Parathyroid adenoma (tissue), 2 donors: ENCODE measurements at regions not wholly inside any gene's neighbourhood (a gene's known extent, or its start where the extent isn't known, plus 50 kb on each side); places are given as distances from the start of the nearest gene placed in this dataset.

Experiments
- H2AFZ ChIP-seq: fragments of 300-600 bp; sonication (generic); one replicate; pipeline ENCODE4 v1.7.0; 2017; ENCODE audit warnings: antibody characterized with exemption, mild to moderate bottlenecking
- H3K27ac ChIP-seq: fragments of 300-600 bp; sonication (generic); one replicate; pipeline ENCODE4 v1.7.0; 2017
- H3K27me3 ChIP-seq: fragments of 300-600 bp; sonication (generic); one replicate; pipeline ENCODE4 v1.7.0; 2017; ENCODE audit warnings: low read length; ENCODE audit not compliant: control insufficient read depth, insufficient read depth
- H3K36me3 ChIP-seq: fragments of 300-600 bp; sonication (generic); one replicate; pipeline ENCODE4 v1.7.0; 2017; ENCODE audit warnings: low read length; ENCODE audit not compliant: control insufficient read depth, insufficient read depth
- H3K4me1 ChIP-seq: fragments of 300-600 bp; sonication (generic); one replicate; pipeline ENCODE4 v1.7.0; 2017; ENCODE audit warnings: control low read depth
- H3K4me2 ChIP-seq: fragments of 300-600 bp; sonication (generic); one replicate; pipeline ENCODE4 v1.7.0; 2017; ENCODE audit warnings: low read length
- H3K4me3 ChIP-seq: fragments of 300-600 bp; sonication (generic); one replicate; pipeline ENCODE4 v1.7.0; 2017; ENCODE audit warnings: low read depth, low read length
- H3K79me2 ChIP-seq: fragments of 300-600 bp; sonication (generic); one replicate; pipeline ENCODE4 v1.7.0; 2017; ENCODE audit warnings: control low read depth
- H3K9ac ChIP-seq: fragments of 300-600 bp; sonication (generic); one replicate; pipeline ENCODE4 v1.7.0; 2017; ENCODE audit warnings: mild to moderate bottlenecking
- H3K9me3 ChIP-seq: fragments of 300-600 bp; sonication (generic); one replicate; pipeline ENCODE4 v1.7.0; 2017; ENCODE audit warnings: low read length; ENCODE audit not compliant: control insufficient read depth
- TF ChIP-seq, protein P1 (sequence below): fragments of 300-600 bp; sonication (generic); IDR thresholded peaks from one replicate; pipeline ENCODE4 v1.7.0; 2017; ENCODE audit warnings: antibody characterized with exemption, mild to moderate bottlenecking
- donor health status: primary hyperparathyroidism.

DNA sequence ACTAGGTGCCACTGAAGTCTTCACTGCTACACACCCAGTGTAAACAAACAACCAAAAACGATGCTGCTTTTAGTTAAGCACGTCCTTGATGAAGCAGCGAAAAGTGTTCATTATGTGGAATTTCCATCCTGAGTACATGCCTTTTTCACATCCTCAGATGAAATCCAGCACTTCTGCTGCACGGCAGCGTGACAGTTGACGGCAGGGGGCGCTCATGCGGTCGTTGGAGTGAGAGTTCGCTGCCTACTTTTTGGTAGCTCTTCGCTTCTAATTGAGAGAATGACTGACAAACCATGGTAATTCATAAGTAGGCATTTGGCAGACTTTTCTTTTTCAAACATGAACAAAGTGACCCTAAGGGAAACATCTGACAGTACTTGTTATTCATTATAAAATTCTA, 1124.9 kb downstream of the EFNB2 start:
- Histone ChIP-seq H3K27ac (no peak overlapping the region), H3K9me3 (no peaks in the 10 kb centered on the region), H3K9ac (no peak overlapping the region), H3K4me1 (no peaks in the 10 kb centered on the region), H3K4me3 (no peak overlapping the region), H2AFZ (no peak overlapping the region), H3K36me3 (no peaks in the 10 kb centered on the region), H3K4me2 (no peak overlapping the region), H3K79me2 (no peaks in the 10 kb centered on the region), H3K27me3 (no peaks in the 10 kb centered on the region)
- TF ChIP-seq, protein P1, sequence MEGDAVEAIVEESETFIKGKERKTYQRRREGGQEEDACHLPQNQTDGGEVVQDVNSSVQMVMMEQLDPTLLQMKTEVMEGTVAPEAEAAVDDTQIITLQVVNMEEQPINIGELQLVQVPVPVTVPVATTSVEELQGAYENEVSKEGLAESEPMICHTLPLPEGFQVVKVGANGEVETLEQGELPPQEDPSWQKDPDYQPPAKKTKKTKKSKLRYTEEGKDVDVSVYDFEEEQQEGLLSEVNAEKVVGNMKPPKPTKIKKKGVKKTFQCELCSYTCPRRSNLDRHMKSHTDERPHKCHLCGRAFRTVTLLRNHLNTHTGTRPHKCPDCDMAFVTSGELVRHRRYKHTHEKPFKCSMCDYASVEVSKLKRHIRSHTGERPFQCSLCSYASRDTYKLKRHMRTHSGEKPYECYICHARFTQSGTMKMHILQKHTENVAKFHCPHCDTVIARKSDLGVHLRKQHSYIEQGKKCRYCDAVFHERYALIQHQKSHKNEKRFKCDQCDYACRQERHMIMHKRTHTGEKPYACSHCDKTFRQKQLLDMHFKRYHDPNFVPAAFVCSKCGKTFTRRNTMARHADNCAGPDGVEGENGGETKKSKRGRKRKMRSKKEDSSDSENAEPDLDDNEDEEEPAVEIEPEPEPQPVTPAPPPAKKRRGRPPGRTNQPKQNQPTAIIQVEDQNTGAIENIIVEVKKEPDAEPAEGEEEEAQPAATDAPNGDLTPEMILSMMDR, result peak; percentile 9

DNA sequence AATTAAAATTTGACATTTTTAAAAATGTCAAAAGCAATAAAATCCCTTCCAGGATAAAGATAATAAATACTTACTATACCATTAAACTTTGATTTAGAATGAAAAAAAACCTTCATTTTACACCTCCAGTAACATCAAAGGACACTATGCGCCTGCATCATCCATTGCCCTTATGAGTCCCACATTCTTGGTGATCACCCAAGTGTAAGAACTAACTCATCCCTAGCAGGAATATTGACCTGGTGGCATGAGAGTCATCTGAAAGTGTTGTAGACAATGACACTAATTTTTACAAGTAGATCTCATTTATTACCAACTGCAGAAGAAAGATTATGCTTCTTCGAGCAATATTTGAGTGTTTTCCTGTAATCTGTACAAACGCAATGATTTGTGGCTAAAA, 1128.9 kb downstream of the EFNB2 start:
- TF ChIP-seq, protein P1, result no peak
- Histone ChIP-seq H3K36me3 (no peaks in the 10 kb centered on the region), H3K4me2 (no peak overlapping the region), H3K79me2 (no peaks in the 10 kb centered on the region), H3K27me3 (no peaks in the 10 kb centered on the region), H3K9ac (no peak overlapping the region), H2AFZ (no peak overlapping the region), H3K27ac (no peak overlapping the region), H3K4me3 (no peak overlapping the region), H3K4me1 (no peaks in the 10 kb centered on the region), H3K9me3 (no peaks in the 10 kb centered on the region)

- H3K9ac ChIP-seq, result no peak overlapping the region
- no peaks in the 10 kb centered on the region for H3K27me3 ChIP-seq
- H3K27ac ChIP-seq, result no peak overlapping the region
- TF ChIP-seq, protein P1, result no peak
- H3K36me3 ChIP-seq, result no peaks in the 10 kb centered on the region
- H3K9me3 ChIP-seq, result no peaks in the 10 kb centered on the region
- no peak overlapping the region for H3K4me2 ChIP-seq
- H3K79me2 ChIP-seq, result no peaks in the 10 kb centered on the region
- no peaks in the 10 kb centered on the region for H3K4me1 ChIP-seq
- no peak overlapping the region for H2AFZ ChIP-seq
- H3K4me3 ChIP-seq, result no peak overlapping the region
These were observed 1132.4 kb downstream of the EFNB2 start for GRCh38 chr13:105403086-105403485.

- TF ChIP-seq, protein P1, result no peak
- no peaks in the 10 kb centered on the region for H3K36me3 ChIP-seq
- H2AFZ ChIP-seq, result no peak overlapping the region
These were observed 1140.4 kb downstream of the EFNB2 start for GRCh38 chr13:105395041-105395440.

GRCh38 chr13:105389373-105389772, 1146.1 kb downstream of the EFNB2 start:
- Histone ChIP-seq H3K4me2 (no peak overlapping the region), H3K79me2 (no peaks in the 10 kb centered on the region), H2AFZ (no peak overlapping the region), H3K9me3 (no peaks in the 10 kb centered on the region), H3K4me3 (no peak overlapping the region), H3K27ac (no peak overlapping the region), H3K27me3 (no peaks in the 10 kb centered on the region), H3K36me3 (no peaks in the 10 kb centered on the region), H3K9ac (no peak overlapping the region), H3K4me1 (no peaks in the 10 kb centered on the region)
- TF ChIP-seq, protein P1, result no peak

More at GRCh38 chr13:105395041-105395440, 1140.4 kb downstream of the EFNB2 start:
- Histone ChIP-seq H3K9ac (no peak overlapping the region), H3K4me2 (no peak overlapping the region), H3K27me3 (no peaks in the 10 kb centered on the region), H3K9me3 (no peaks in the 10 kb centered on the region), H3K4me1 (no peaks in the 10 kb centered on the region), H3K79me2 (no peaks in the 10 kb centered on the region), H3K4me3 (no peak overlapping the region), H3K27ac (no peak overlapping the region)
